Stomach (tissue), 8 donors: ENCODE measurements at regions not wholly inside any gene's neighbourhood (a gene's known extent, or its start where the extent isn't known, plus 50 kb on each side); places are given as distances from the start of the nearest gene placed in this dataset.

ENCODE experiments used
- DNase-seq, 2 donors: peaks; one replicate each; pipeline versions ENCODE4 v3.0.0 to v3.0.0-alpha.2; 2013 to 2019
- H3K27ac ChIP-seq, 5 donors: fragments of 200-600 bp in 4 of 5; sonication (generic) in 4 of 5; one replicate each; pipeline ENCODE4 v1.5.1; 2013 to 2019; ENCODE audit warnings: mild to moderate bottlenecking in 1 of 5, moderate library complexity in 1 of 5
- H3K27me3 ChIP-seq, 3 donors: fragments of 200-600 bp; sonication (generic); one replicate each; pipeline ENCODE4 v1.5.1; 2017 to 2019; ENCODE audit warnings: mixed run types in 1 of 3
- H3K36me3 ChIP-seq, 4 donors: fragments of 200-600 bp; sonication (generic); 1 replicate in 3 of 4; 2 replicates in 1 of 4; pipeline ENCODE4 v1.5.1; 2016 to 2019
- H3K4me1 ChIP-seq, 4 donors: fragments of 200-600 bp; sonication (generic); one replicate each; pipeline ENCODE4 v1.5.1; 2016 to 2019
- H3K4me3 ChIP-seq, 4 donors: fragments of 200-600 bp; sonication (generic) in 3 of 4; one replicate each; pipeline ENCODE4 v1.5.1; 2016 to 2019; ENCODE audit warnings: mild to moderate bottlenecking in 1 of 4
- H3K9me3 ChIP-seq, 4 donors: fragments of 200-600 bp; sonication (generic); one replicate each; pipeline ENCODE4 v1.5.1; 2016 to 2019
- EP300 ChIP-seq: sonication (generic); formaldehyde crosslinking; IDR thresholded peaks from one replicate; pipeline ENCODE4 v1.6.1; 2017; ENCODE audit warnings: antibody characterized with exemption
- POLR2A ChIP-seq, 4 donors: fragments of 450-650 bp; IDR thresholded peaks; one replicate each; pipeline ENCODE4 v1.6.1; 2016; ENCODE audit warnings: antibody characterized with exemption in 4 of 4, control low read depth in 2 of 4, mild to moderate bottlenecking in 1 of 4, moderate library complexity in 1 of 4
- POLR2AphosphoS5 ChIP-seq, 3 donors: sonication (generic); formaldehyde crosslinking; IDR thresholded peaks; one replicate each; pipeline ENCODE4 v1.6.1; 2016; ENCODE audit warnings: antibody characterized with exemption in 3 of 3
- WGBS, 5 donors: extraction: QIAGEN DNeasy Blood & Tissue Kit in 3 of 5; methylation state at CpG; one replicate each; pipeline versions ENCODE4 v1.1.5 to v1.1.7; 2013 to 2018; 5-methylcytosine and 5-hydroxymethylcytosine counted together
- intact Hi-C: fragments of 100-400 bp; cut with DNase I; formaldehyde crosslinking; loops from one replicate; pipeline ENCODE4 v1.15.1; 2023; ENCODE audit warnings: low total_unique reads
- TF ChIP-seq, protein P1 (sequence below), 7 experiments: fragments of 450-650 bp in 4 of 7; fragments of 200-600 bp in 3 of 7; sonication (generic) in 3 of 7; IDR thresholded peaks; one replicate each; pipeline ENCODE4 v1.5.1; 2016 to 2019; ENCODE audit warnings: antibody characterized with exemption in 7 of 7, control low read depth in 2 of 7, mild to moderate bottlenecking in 1 of 7
- donor health status: healthy with polysubstance abuse.
- donor health status: Bipolar disorder and iron deficiency.
- donor health status: healthy.

DNA sequence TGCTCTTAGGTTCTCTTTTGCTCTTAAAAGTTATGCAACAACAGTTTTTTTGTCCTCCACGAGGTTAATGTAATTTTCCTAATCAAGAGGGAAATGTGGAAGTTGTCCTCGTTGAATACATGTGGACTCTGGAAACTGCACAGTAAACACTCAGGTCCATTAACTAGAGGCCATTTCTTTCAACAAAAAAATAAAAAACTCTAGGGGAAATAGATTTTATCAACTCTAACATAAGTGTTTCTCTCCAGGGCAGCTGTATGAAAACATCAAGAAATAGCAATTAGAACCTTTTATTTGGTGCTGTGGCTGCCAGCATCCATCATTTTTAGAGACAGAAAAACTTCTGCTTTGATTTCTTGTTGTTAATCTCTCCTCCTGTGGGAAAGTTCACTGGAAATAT is 288.6 kb downstream of the ICE1 start:
- intact Hi-C loops, result no loop called here
- TF ChIP-seq EP300 (no peak), POLR2AphosphoS5 (IDR thresholded peaks at IDR 0.05) (no peak), POLR2A (IDR thresholded peaks at IDR 0.05) (no peak)
- TF ChIP-seq, protein P1, sequence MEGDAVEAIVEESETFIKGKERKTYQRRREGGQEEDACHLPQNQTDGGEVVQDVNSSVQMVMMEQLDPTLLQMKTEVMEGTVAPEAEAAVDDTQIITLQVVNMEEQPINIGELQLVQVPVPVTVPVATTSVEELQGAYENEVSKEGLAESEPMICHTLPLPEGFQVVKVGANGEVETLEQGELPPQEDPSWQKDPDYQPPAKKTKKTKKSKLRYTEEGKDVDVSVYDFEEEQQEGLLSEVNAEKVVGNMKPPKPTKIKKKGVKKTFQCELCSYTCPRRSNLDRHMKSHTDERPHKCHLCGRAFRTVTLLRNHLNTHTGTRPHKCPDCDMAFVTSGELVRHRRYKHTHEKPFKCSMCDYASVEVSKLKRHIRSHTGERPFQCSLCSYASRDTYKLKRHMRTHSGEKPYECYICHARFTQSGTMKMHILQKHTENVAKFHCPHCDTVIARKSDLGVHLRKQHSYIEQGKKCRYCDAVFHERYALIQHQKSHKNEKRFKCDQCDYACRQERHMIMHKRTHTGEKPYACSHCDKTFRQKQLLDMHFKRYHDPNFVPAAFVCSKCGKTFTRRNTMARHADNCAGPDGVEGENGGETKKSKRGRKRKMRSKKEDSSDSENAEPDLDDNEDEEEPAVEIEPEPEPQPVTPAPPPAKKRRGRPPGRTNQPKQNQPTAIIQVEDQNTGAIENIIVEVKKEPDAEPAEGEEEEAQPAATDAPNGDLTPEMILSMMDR (IDR thresholded peaks at IDR 0.05), result no peak
- Histone ChIP-seq H3K4me1 (peaks cover 0 to 14% (median 0%) of the 10 kb centered on the region in 4 donors), H3K27ac (peak overlapping the region in 1 of 5 donors; percentile 5), H3K27me3 (no peaks in the 10 kb centered on the region), H3K9me3 (no peaks in the 10 kb centered on the region), H3K4me3 (no peak overlapping the region), H3K36me3 (no peaks in the 10 kb centered on the region)
- 3 to 8% (median 6%) methylated on average over 2 of the region's 2 CpGs for WGBS, 5 donors
- DNase-seq, result no peak

DNA sequence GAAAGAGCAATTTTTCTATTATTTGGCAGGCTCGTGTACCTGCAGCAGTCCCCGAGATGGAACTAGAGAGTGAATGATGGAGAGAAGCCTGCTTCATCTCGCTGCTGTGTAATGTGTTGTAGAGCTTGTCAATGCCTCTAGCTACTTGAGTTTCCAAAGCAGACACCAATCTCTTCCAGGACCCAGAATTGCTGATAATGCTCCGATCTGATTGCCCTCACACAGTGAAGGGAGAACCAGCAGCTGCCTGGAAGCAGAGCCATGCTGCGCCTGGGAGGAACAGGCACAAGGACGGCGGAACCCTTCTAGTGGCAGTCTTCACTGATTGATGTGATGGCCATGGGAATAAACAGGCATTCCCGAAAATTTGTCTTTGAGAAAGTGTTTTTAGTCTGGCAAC is 288.0 kb downstream of the ICE1 start:
- Histone ChIP-seq H3K4me1 (peaks cover 0 to 14% (median 0%) of the 10 kb centered on the region in 4 donors), H3K27ac (peak overlapping the region in 1 of 5 donors; percentile 5), H3K4me3 (no peak overlapping the region), H3K27me3 (no peaks in the 10 kb centered on the region), H3K9me3 (no peaks in the 10 kb centered on the region), H3K36me3 (no peaks in the 10 kb centered on the region)
- no peak for TF ChIP-seq POLR2A (IDR thresholded peaks at IDR 0.05)
- TF ChIP-seq EP300, result no peak
- TF ChIP-seq POLR2AphosphoS5 (IDR thresholded peaks at IDR 0.05), result no peak
- TF ChIP-seq, protein P1 (IDR thresholded peaks at IDR 0.05), result no peak
- intact Hi-C loops, result no loop called here
- WGBS, 5 donors, result 53 to 66% (median 61%) methylated on average over 8 of the region's 8 CpGs
- DNase-seq, result peak in 1 of 2 donors; percentile 7

DNA sequence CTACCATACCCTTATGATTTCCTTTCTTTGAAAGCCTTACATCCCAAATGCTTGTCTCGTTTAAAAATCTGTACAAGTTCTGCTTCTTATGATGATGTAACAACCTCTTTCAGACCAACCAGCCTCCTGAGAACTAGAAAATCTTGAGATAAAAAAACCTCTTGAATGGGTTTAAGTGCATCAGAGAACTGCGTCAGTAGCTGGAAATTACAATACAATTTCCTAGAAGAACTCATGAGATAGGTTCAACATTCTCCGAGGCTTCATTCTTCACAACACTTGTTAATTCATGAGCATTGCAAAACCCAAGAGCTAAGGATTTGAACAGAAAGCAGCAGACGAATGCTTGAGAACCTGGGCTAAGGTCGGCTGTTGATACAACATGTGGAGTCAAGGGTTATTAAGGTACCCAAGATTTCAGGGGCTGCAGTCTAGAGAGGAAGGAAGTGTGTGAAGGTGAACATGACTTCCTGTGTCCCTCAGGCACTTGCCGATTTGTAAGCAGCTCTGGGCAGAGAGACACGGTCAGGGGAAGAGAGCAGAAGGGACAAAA is 286.0 kb downstream of the ICE1 start:
- DNase-seq, result no peak
- 74 to 85% (median 82%) methylated on average over 7 of the region's 7 CpGs for WGBS, 5 donors
- intact Hi-C loops, result no loop called here
- Histone ChIP-seq H3K27me3 (no peaks in the 10 kb centered on the region), H3K9me3 (no peaks in the 10 kb centered on the region), H3K4me3 (no peak overlapping the region), H3K4me1 (peaks cover 0 to 14% (median 0%) of the 10 kb centered on the region in 4 donors), H3K36me3 (no peaks in the 10 kb centered on the region), H3K27ac (no peak overlapping the region)
- TF ChIP-seq POLR2A (IDR thresholded peaks at IDR 0.05) (no peak), POLR2AphosphoS5 (IDR thresholded peaks at IDR 0.05) (no peak), EP300 (no peak)
- TF ChIP-seq, protein P1 (IDR thresholded peaks at IDR 0.05), result no peak

- H3K9me3 ChIP-seq, result no peaks in the 10 kb centered on the region
- 52 to 71% (median 64%) methylated on average over 9 of the region's 9 CpGs for WGBS, 5 donors
- no peaks in the 10 kb centered on the region for H3K27me3 ChIP-seq
- H3K36me3 ChIP-seq, result no peaks in the 10 kb centered on the region
- TF ChIP-seq POLR2A (IDR thresholded peaks at IDR 0.05) (no peak), EP300 (no peak), POLR2AphosphoS5 (IDR thresholded peaks at IDR 0.05) (no peak)
- TF ChIP-seq, protein P1 (IDR thresholded peaks at IDR 0.05), result no peak
- H3K4me1 ChIP-seq, result no peaks in the 10 kb centered on the region
- no peak overlapping the region for H3K27ac ChIP-seq
- intact Hi-C loops, result no loop called here
- no peak overlapping the region for H3K4me3 ChIP-seq
- no peak for DNase-seq
Observed at GRCh38 chr5:5705010-5705409, 282.5 kb downstream of the ICE1 start.
